ENCODE measurements at regions not wholly inside any gene's neighbourhood (a gene's known extent, or its start where the extent isn't known, plus 50 kb on each side); places are given as distances from the start of the nearest gene placed in this dataset.

DNA sequence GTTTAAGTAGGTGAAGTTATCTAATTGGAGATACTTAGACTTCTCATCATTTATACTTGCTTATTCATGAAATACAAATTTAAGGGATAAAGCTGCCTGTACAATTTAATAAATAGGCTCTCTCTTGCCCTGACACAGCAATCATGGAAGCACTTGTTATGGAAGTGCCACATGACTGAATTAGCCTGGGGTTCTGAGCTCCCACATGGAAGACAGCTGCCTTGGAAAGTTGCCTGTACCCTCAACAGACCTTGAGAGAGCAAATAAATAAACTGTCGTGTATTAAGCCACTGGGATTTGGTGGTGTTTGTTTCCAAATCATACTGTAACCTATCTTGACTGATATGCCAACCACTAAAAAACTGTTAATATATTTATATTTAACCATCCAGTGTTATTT is 87.0 kb upstream of the RSPO3 start:
- H3K4me1 Mint-ChIP-seq = no peaks in the 10 kb centered on the region

More for the DNA sequence above, 87.0 kb upstream of the RSPO3 start:
- Histone ChIP-seq H3K27me3 (ENCODE audit: insufficient read depth) (no peaks in the 10 kb centered on the region), H2AFZ (no peak overlapping the region), H3F3A (replicated peaks; ENCODE audit: low read depth) (no peaks in the 10 kb centered on the region), H3K9me2 (ENCODE audit: insufficient read depth) (no peaks in the 10 kb centered on the region), H3K4me2 (no peak overlapping the region), H3K79me2 (replicated peaks; ENCODE audit: insufficient read depth) (no peaks in the 10 kb centered on the region), H3K4me3 (no peak overlapping the region), H4K20me1 (replicated peaks; ENCODE audit: insufficient read depth) (no peaks in the 10 kb centered on the region), H3K36me3 (ENCODE audit: insufficient read depth) (no peaks in the 10 kb centered on the region), H3K4me1 (ENCODE audit: insufficient read depth) (no peaks in the 10 kb centered on the region), H3K27ac (ENCODE audit: low read depth) (no peak overlapping the region)
- TF ChIP-seq ETS1 (IDR thresholded peaks at IDR 0.05) = no peak
- TF ChIP-seq NANOG (IDR thresholded peaks at IDR 0.05; ENCODE audit: borderline replicate concordance) = no peak
- no peak for TF ChIP-seq CREB1 (CRISPR knock-in tag; IDR thresholded peaks at IDR 0.05; ENCODE audit: low read depth)
- no peak for TF ChIP-seq POLR2AphosphoS5 (IDR thresholded peaks at IDR 0.05; ENCODE audit: low read depth)
- TF ChIP-seq, protein P1, sequence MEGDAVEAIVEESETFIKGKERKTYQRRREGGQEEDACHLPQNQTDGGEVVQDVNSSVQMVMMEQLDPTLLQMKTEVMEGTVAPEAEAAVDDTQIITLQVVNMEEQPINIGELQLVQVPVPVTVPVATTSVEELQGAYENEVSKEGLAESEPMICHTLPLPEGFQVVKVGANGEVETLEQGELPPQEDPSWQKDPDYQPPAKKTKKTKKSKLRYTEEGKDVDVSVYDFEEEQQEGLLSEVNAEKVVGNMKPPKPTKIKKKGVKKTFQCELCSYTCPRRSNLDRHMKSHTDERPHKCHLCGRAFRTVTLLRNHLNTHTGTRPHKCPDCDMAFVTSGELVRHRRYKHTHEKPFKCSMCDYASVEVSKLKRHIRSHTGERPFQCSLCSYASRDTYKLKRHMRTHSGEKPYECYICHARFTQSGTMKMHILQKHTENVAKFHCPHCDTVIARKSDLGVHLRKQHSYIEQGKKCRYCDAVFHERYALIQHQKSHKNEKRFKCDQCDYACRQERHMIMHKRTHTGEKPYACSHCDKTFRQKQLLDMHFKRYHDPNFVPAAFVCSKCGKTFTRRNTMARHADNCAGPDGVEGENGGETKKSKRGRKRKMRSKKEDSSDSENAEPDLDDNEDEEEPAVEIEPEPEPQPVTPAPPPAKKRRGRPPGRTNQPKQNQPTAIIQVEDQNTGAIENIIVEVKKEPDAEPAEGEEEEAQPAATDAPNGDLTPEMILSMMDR (conservative IDR thresholded peaks at IDR 0.05; ENCODE audit: low read depth in 2 of 2) = no peak
- no peak for TF ChIP-seq EZH2phosphoT487 (IDR thresholded peaks at IDR 0.05; ENCODE audit: unreplicated experiment)
- TF ChIP-seq, protein P2, sequence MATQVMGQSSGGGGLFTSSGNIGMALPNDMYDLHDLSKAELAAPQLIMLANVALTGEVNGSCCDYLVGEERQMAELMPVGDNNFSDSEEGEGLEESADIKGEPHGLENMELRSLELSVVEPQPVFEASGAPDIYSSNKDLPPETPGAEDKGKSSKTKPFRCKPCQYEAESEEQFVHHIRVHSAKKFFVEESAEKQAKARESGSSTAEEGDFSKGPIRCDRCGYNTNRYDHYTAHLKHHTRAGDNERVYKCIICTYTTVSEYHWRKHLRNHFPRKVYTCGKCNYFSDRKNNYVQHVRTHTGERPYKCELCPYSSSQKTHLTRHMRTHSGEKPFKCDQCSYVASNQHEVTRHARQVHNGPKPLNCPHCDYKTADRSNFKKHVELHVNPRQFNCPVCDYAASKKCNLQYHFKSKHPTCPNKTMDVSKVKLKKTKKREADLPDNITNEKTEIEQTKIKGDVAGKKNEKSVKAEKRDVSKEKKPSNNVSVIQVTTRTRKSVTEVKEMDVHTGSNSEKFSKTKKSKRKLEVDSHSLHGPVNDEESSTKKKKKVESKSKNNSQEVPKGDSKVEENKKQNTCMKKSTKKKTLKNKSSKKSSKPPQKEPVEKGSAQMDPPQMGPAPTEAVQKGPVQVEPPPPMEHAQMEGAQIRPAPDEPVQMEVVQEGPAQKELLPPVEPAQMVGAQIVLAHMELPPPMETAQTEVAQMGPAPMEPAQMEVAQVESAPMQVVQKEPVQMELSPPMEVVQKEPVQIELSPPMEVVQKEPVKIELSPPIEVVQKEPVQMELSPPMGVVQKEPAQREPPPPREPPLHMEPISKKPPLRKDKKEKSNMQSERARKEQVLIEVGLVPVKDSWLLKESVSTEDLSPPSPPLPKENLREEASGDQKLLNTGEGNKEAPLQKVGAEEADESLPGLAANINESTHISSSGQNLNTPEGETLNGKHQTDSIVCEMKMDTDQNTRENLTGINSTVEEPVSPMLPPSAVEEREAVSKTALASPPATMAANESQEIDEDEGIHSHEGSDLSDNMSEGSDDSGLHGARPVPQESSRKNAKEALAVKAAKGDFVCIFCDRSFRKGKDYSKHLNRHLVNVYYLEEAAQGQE (IDR thresholded peaks at IDR 0.05; ENCODE audit: unreplicated experiment) = no peak
- no peak for TF ChIP-seq ZNF331 (CRISPR knock-in tag; IDR thresholded peaks at IDR 0.05; ENCODE audit: low read depth)
- no peak for TF ChIP-seq EZH2 (IDR thresholded peaks at IDR 0.05; ENCODE audit: low read depth, unreplicated experiment)
- no peak for TF ChIP-seq JUNB (IDR thresholded peaks at IDR 0.05; ENCODE audit: unreplicated experiment)
- no peak for TF ChIP-seq STAT1 (IDR thresholded peaks at IDR 0.05; ENCODE audit: unreplicated experiment)
- no peak for TF ChIP-seq ZNF114 (CRISPR knock-in tag; IDR thresholded peaks at IDR 0.05)
- TF ChIP-seq ZNF462 (CRISPR knock-in tag; IDR thresholded peaks at IDR 0.05) = no peak
- Mint-ChIP-seq H3K36me3 (ENCODE audit: low read depth) (no peaks in the 10 kb centered on the region), H3K4me3 (no peak overlapping the region), H3K9me3 (no peaks in the 10 kb centered on the region), H3K27ac (no peak overlapping the region), H3K27me3 (ENCODE audit: insufficient read depth, low read depth, poor library complexity) (no peaks in the 10 kb centered on the region)
- no peak for ATAC-seq
- no peak for DNase-seq (ENCODE audit: low spot score)
